MCF 10A (cell line): ENCODE measurements at regions not wholly inside any gene's neighbourhood (a gene's known extent, or its start where the extent isn't known, plus 50 kb on each side); places are given as distances from the start of the nearest gene placed in this dataset.

Experiments used
- BruUV-seq: library from RNA; stranded (reverse); fragments of 400-500 nt; replicated peaks from 2 replicates; lab custom pipeline; 2021; lab: Mats Ljungman, UMichigan
- CTCF ChIA-PET: fragments of 300-600 bp; sonication (Branson Sonifier 250); formaldehyde crosslinking; extraction: SDS; loops from one replicate; lab custom pipeline; 2021; ENCODE audit warnings: antibody characterized with exemption, inconsistent platforms; lab: Yijun Ruan, JAX
- POLR2A ChIA-PET: fragments of 300-600, 350-650 bp; sonication (Branson Sonifier 250); formaldehyde crosslinking; extraction: SDS; loops from one replicate; lab custom pipeline; 2020; ENCODE audit warnings: antibody characterized with exemption, inconsistent platforms; lab: Yijun Ruan, JAX
- DNase-seq: peaks from one replicate; pipeline ENCODE4 v3.0.0-alpha.2; 2018; ENCODE audit not compliant: unreplicated experiment
- H3K27ac Mint-ChIP-seq: one replicate; pipeline ENCODE4 v1.8.0; 2022; ENCODE audit warnings: mild to moderate bottlenecking, low read depth, mixed read lengths; ENCODE audit not compliant: unreplicated experiment
- H3K27me3 Mint-ChIP-seq: one replicate; pipeline ENCODE4 v1.8.0; 2022; ENCODE audit warnings: mixed read lengths; ENCODE audit not compliant: insufficient read depth, unreplicated experiment
- H3K36me3 Mint-ChIP-seq: one replicate; pipeline ENCODE4 v1.8.0; 2022; ENCODE audit warnings: mild to moderate bottlenecking, moderate library complexity, mixed read lengths; ENCODE audit not compliant: insufficient read depth, unreplicated experiment
- H3K4me1 Mint-ChIP-seq: one replicate; pipeline ENCODE4 v1.8.0; 2022; ENCODE audit warnings: mixed read lengths; ENCODE audit not compliant: insufficient read depth, unreplicated experiment
- H3K4me3 Mint-ChIP-seq: one replicate; pipeline ENCODE4 v1.8.0; 2022; ENCODE audit warnings: mild to moderate bottlenecking, moderate library complexity, mixed read lengths; ENCODE audit not compliant: unreplicated experiment
- H3K9me3 Mint-ChIP-seq: one replicate; pipeline ENCODE4 v1.8.0; 2022; ENCODE audit warnings: mixed read lengths; ENCODE audit not compliant: unreplicated experiment
- CTCF ChIP-seq: fragments of 200-600 bp; IDR thresholded peaks from one replicate; pipeline ENCODE4 v1.8.0; 2022; ENCODE audit warnings: antibody characterized with exemption, mild to moderate bottlenecking; ENCODE audit not compliant: unreplicated experiment
- intact Hi-C: fragments of 100-400 bp; cut with micrococcal nuclease; formaldehyde crosslinking; loops from 2 replicates; pipeline ENCODE4 v1.14.1; 2022

DNA sequence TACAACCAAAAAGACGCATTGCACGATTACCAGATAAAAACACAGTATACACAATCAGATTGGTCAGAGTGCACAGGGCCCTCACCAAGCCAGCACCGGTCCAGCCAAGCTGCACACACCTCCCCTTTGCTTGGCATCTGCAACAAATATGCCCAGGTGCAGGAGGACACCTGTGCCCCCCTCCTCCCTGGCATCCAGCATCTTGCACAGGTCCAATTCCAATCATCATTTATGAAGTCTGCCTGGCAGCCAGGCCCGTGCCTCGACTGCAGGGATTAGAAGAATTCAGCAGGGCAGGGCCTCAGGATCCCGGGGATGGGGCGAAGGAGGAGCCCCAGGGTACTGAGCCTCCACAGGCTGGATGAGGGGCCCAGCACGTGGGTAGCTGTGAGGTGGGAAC lies 302.1 kb downstream of the CTTN start:
- Mint-ChIP-seq H3K4me1 (no peaks in the 10 kb centered on the region), H3K27ac (no peak overlapping the region), H3K36me3 (no peaks in the 10 kb centered on the region), H3K9me3 (peaks cover 23% of the 10 kb centered on the region), H3K27me3 (no peaks in the 10 kb centered on the region), H3K4me3 (no peak overlapping the region)
- BruUV-seq = no TSS peak
- ChIA-PET CTCF (no interaction called here), POLR2A (no interaction called here)
- TF ChIP-seq CTCF = no peak
- intact Hi-C loops = no loop called here
- no peak for DNase-seq

GRCh38 chr11:70700871-70701270 lies 302.5 kb downstream of the CTTN start:
- POLR2A ChIA-PET = no interaction called here
- no peak for TF ChIP-seq CTCF
- Mint-ChIP-seq H3K4me1 (no peaks in the 10 kb centered on the region), H3K27me3 (no peaks in the 10 kb centered on the region), H3K4me3 (no peak overlapping the region), H3K36me3 (no peaks in the 10 kb centered on the region), H3K27ac (no peak overlapping the region), H3K9me3 (peaks cover 23% of the 10 kb centered on the region)
- no peak for DNase-seq
- BruUV-seq = no TSS peak
- intact Hi-C loops = no loop called here
- CTCF ChIA-PET = no interaction called here

DNA sequence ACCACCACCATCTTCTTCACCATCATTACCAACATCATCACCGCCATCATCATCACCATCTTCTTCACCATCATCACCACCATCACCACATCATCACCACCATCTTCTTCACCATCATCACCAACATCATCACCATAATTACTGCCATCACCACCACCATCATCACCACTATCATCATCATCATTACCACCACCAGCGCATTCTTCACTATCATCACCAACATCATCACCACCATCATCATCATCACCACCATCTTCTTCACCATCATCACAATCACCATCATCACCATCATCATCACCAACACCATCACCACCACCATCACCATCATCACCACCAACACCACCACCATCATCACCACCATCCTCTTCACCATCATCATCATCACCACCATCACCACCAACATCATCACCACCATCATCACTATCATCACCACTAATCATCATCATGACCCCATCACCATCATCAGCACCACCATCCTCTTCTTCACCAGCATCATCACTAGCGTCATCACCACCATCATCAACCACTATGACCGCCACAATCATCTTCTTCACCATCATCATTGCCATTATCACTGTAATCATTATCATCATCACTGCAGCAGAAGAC lies 303.8 kb downstream of the CTTN start:
- Mint-ChIP-seq H3K4me1 (no peaks in the 10 kb centered on the region), H3K9me3 (peaks cover 17% of the 10 kb centered on the region), H3K36me3 (no peaks in the 10 kb centered on the region), H3K4me3 (no peak overlapping the region), H3K27me3 (no peaks in the 10 kb centered on the region), H3K27ac (no peak overlapping the region)
- ChIA-PET POLR2A (no interaction called here), CTCF (no interaction called here)
- BruUV-seq = no TSS peak
- DNase-seq = no peak
- intact Hi-C loops = no loop called here
- no peak for TF ChIP-seq CTCF

GRCh38 chr11:70703141-70704064 lies 305.1 kb downstream of the CTTN start:
- ChIA-PET CTCF (no interaction called here), POLR2A (no interaction called here)
- BruUV-seq = no TSS peak
- Mint-ChIP-seq H3K36me3 (no peaks in the 10 kb centered on the region), H3K4me1 (no peaks in the 10 kb centered on the region), H3K4me3 (no peak overlapping the region), H3K27me3 (no peaks in the 10 kb centered on the region), H3K9me3 (peaks cover 15% of the 10 kb centered on the region), H3K27ac (no peak overlapping the region)
- no peak for DNase-seq
- intact Hi-C loops = no loop called here
- TF ChIP-seq CTCF = no peak
